GM19324 (cell line): ENCODE measurements at regions not wholly inside any gene's neighbourhood (a gene's known extent, or its start where the extent isn't known, plus 50 kb on each side); places are given as distances from the start of the nearest gene placed in this dataset.

ENCODE experiments used
- ATAC-seq: cut with Tn5 transposase; IDR thresholded peaks from one replicate; pipeline ENCODE4 v1.9.1; 2021; ENCODE audit warnings: mild to moderate bottlenecking, moderate library complexity; ENCODE audit not compliant: unreplicated experiment, low FRiP score

DNA sequence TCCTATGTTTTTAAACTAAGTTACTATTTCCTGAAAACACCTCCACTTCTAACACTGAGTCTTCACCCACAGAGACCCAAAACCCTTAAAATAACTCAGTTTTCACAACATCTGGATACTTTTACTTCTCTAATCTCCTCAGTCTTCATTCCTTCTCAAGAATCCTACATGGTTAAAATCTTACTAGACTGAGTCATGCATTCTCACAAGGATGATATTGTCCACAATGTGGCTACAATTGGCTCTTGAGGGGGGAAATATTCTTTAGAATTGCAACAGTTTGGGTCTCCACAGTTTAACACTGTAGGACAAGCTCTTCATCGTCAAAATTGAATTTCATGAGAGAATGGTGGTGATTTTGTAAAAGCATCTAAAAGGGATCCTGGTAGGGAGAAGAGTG lies 397.1 kb downstream of the SLITRK5 start:
- no peak for ATAC-seq

DNA sequence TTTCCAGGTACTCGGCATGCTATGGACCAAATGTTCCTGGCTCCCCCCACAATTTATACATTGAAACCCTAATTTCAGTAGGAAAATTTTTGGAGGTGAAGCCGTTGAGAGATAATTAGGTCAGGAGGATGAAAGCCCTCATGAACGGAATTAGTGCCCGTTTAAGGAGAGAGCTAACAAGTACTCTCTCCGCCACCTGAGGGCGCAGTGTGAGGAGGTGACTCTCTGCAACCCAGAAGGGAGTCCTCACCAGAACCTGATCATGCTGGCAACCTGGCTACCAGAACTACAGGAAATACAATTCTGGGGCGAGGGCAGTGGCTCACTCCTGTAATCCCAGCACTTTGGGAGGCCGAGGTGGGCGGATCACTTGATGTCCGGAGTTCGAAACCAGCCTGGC lies 397.8 kb downstream of the SLITRK5 start:
- ATAC-seq: no peak

- ATAC-seq: no peak
These were observed 400.2 kb downstream of the SLITRK5 start for GRCh38 chr13:88071371-88071770.

GRCh38 chr13:88074794-88075510 lies 403.8 kb downstream of the SLITRK5 start:
- ATAC-seq: no peak

DNA sequence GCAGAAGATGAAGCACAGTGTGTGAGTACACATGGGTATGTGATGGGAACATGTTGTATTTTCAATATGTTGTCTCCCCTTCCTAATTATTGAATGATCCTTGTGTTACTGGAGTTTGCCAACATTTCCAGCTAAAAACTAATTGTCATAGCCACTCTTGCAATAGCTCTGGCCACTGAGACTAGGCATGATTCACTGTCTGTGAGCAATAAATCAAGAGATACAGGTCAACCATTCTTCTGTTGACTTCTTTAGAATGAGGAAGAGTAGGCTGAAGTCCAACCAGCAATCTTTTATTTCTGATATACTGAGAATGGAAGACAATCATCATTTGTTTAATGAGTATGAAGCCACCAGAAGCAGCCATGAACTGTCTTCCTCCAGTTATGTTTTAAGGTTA lies 413.9 kb downstream of the SLITRK5 start:
- ATAC-seq: no peak

GRCh38 chr13:88086577-88086976 lies 415.4 kb downstream of the SLITRK5 start:
- no peak for ATAC-seq

- no peak for ATAC-seq
These were observed 426.4 kb downstream of the SLITRK5 start for GRCh38 chr13:88097541-88097940.

GRCh38 chr13:88103824-88104223 lies 432.7 kb downstream of the SLITRK5 start:
- ATAC-seq: no peak

DNA sequence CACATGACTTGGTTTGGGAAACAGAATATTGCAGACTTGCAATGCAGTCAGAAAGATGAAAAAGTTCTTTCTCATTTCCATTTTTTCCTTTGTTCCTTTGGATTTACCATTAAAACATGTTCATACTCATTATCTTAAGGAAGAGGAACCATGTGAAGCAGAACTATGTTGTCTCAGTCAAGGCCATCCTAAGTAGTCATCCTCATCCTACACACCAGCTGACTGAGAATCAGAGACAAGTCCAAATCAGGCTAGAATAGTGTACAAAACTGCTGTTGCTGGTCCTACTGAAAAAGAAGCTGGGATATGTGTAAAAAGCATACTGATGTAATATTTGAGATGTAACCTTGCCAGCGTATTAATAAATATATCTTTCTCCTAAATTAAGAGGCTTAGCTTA lies 433.4 kb downstream of the SLITRK5 start:
- no peak for ATAC-seq

- no peak for ATAC-seq
These were observed 436.4 kb downstream of the SLITRK5 start for GRCh38 chr13:88107570-88107969.

DNA sequence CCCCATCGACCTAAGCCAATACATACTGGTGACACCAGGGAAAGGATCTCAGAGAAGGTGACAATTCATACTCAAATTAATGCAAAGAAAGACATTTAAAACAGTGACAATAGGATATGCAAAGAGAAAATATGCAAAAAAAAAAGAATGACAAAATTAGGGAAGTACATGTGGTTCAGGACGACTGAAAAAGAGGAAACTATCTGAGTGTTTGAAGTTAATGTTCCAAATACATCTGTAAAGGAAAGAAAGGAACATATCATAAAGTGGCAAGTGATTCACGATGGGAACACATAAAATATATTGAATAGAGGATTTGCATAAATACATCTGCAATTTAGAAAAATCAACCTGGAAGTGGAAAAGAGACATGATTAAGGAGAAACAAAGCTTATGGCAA lies 441.4 kb downstream of the SLITRK5 start:
- no peak for ATAC-seq

DNA sequence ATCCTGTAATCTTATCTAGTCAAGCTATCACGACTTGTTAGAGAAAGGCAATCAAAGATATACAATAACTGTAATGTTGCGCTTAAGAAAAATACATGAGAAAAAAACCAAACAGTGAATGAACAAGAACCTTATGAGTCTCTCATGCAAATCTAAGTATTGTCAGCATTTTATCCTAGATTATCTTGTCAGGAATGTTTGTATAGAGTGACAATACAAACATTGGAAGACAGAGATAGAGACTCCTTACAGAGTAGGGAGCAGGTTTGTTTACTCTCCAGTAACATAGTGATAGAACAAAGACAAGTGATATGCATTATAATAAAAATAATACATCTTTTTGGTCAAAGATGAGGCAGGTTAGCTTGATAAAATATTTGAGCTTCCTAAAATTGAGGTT lies 444.8 kb downstream of the SLITRK5 start:
- ATAC-seq: no peak

- no peak for ATAC-seq
These were observed 447.8 kb downstream of the SLITRK5 start for GRCh38 chr13:88118952-88119351.

DNA sequence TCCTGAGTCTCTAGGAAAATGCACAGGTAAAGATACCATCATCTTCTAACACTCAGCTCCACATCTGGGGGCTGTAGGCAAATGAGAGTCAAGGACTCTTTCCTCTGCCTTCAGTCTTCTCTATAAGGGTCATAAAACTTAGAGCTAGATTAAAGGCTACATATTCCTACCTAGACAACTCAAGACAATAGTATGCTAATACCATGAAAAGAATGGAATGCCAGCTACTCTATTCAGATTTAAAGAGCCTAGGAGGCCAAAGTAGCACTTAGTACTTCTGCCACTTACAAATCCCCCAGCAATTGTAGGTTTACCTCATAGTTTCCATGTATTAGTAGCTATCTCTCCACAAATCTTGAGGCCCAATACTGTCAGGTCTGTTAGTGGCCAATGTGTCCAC lies 453.0 kb downstream of the SLITRK5 start:
- ATAC-seq: no peak

DNA sequence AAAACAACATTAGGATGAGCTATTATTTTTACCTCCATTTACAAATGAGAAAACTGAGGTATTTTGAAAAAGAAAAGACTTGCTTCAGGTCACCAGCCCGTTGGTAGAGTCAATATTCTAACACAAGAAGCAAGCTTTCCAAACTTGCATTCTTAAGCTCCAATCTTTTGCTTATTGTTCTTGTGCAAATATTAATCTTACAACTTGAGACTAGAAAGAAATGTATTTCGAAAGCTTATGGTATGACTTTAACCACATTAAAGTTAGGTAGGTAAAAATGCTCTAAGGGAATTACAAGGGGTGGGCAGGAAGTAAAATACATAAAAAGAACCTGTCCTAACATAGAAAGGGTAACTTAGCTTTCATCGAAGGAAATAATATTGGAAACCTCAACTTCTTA lies 453.9 kb downstream of the SLITRK5 start:
- ATAC-seq: no peak

GRCh38 chr13:88136098-88136790 lies 465.1 kb downstream of the SLITRK5 start:
- ATAC-seq: no peak

- no peak for ATAC-seq
These were observed 471.5 kb downstream of the SLITRK5 start for GRCh38 chr13:88142653-88143052.

GRCh38 chr13:88144580-88144979 lies 473.4 kb downstream of the SLITRK5 start:
- no peak for ATAC-seq

- ATAC-seq: no peak
These were observed 482.2 kb downstream of the SLITRK5 start for GRCh38 chr13:88153353-88153752.

- no peak for ATAC-seq
These were observed 482.8 kb downstream of the SLITRK5 start for GRCh38 chr13:88154001-88154400.

DNA sequence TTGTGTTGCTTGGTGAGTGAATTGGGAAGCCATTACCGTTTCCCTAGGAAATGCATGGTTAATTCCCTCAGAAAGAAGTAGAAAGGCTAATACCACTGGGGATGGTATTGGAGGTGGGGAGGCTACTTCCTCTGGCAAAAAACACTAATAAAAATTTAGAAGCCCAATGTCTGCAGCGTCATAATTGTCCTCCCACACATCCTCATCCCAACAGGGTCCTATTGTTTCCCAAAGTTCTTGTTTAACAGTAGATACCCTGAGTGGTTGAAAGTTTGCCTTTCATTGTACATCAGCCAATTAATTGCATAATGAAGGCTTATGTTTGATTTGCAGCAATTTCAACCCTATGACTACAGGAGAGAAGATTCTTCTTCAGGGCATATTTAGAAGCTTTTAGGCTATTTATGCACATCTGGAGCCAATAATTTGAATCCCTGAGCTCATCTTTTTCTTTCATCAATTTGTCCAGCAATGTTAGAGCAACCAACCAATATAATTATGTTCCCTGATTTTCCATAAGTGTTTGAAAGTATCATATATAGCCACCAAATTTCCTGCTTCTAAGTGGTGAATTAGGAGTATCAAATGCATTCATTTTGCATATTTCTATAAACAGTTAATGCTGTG lies 491.0 kb downstream of the SLITRK5 start:
- ATAC-seq: no peak

DNA sequence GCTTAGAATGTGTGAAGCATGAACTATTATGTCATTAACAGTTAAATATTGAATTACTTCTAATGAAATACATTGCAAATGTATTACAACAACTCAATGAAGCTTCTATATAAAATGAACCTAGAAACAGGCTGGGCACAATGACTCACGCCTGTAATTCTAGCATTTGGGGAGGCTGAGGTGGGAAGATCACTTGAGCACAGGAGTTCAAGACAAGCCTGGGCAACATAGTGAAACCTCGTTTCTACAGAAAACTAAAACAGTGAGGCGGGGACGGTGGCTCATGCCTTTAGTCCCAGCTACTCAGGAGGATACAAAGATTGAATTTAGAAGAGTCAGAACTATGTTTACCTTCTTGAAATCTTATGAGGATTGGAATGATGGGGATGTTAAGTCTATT lies 505.1 kb downstream of the SLITRK5 start:
- ATAC-seq: no peak
